Endodermal cell (in vitro differentiated cells): ENCODE measurements at regions not wholly inside any gene's neighbourhood (a gene's known extent, or its start where the extent isn't known, plus 50 kb on each side); places are given as distances from the start of the nearest gene placed in this dataset.

ENCODE experiments used
- DNase-seq: peaks from one replicate; pipeline ENCODE4 v3.0.0-alpha.2; 2017
- H3K27ac ChIP-seq: 2 replicates; pipeline ENCODE4 v1.5.1; 2013; ENCODE audit warnings: mild to moderate bottlenecking, low read depth, low read length, moderate library complexity
- H3K27me3 ChIP-seq: 2 replicates; pipeline ENCODE4 v1.6.1; 2013; ENCODE audit warnings: mild to moderate bottlenecking, low read length, moderate library complexity; ENCODE audit not compliant: insufficient read depth, control insufficient read depth, poor library complexity, severe bottlenecking
- H3K36me3 ChIP-seq: 2 replicates; pipeline ENCODE4 v1.7.0; 2013; ENCODE audit warnings: mild to moderate bottlenecking, low read length, moderate library complexity; ENCODE audit not compliant: control insufficient read depth, insufficient read depth
- H3K4me1 ChIP-seq: one replicate; pipeline ENCODE4 v1.7.0; 2013; ENCODE audit warnings: low read length; ENCODE audit not compliant: control insufficient read depth, insufficient read depth
- H3K4me3 ChIP-seq: 2 replicates; pipeline ENCODE4 v1.5.1; 2013; ENCODE audit warnings: mild to moderate bottlenecking, low read length, moderate library complexity
- H3K9ac ChIP-seq: 2 replicates; pipeline ENCODE4 v1.6.1; 2013; ENCODE audit warnings: mild to moderate bottlenecking, low read length, moderate library complexity; ENCODE audit not compliant: poor library complexity, severe bottlenecking; ENCODE audit errors: extremely low read depth
- H3K9me3 ChIP-seq: 2 replicates; pipeline ENCODE4 v1.6.1; 2013; ENCODE audit warnings: mild to moderate bottlenecking, low read length, moderate library complexity; ENCODE audit not compliant: control insufficient read depth
- H3K27ac Mint-ChIP-seq: 2 replicates; pipeline ENCODE4 v1.8.0; 2020; ENCODE audit warnings: mixed read lengths
- H3K27me3 Mint-ChIP-seq: 2 replicates; pipeline ENCODE4 v1.8.0; 2021; ENCODE audit warnings: mild to moderate bottlenecking, mixed read lengths; ENCODE audit not compliant: insufficient read depth
- H3K36me3 Mint-ChIP-seq: 2 replicates; pipeline ENCODE4 v1.8.0; 2020; ENCODE audit warnings: low read depth, mixed read lengths
- H3K4me1 Mint-ChIP-seq: 2 replicates; pipeline ENCODE4 v1.8.0; 2020; ENCODE audit warnings: mixed read lengths
- H3K4me3 Mint-ChIP-seq: 2 replicates; pipeline ENCODE4 v1.8.0; 2020; ENCODE audit warnings: mild to moderate bottlenecking, moderate library complexity, mixed read lengths
- H3K9me3 Mint-ChIP-seq: 2 replicates; pipeline ENCODE4 v1.8.0; 2020; ENCODE audit warnings: mild to moderate bottlenecking, mixed read lengths
- CTCF ChIP-seq: fragments of 200-600 bp; sonication (generic); conservative IDR thresholded peaks from 2 replicates; pipeline ENCODE4 v1.5.0; 2021; ENCODE audit warnings: antibody characterized with exemption, mild to moderate bottlenecking
- WGBS, 2 experiments: methylation state at CpG; one replicate each; pipeline versions ENCODE4 v1.1.5 to v1.1.7; 2013; ENCODE audit warnings: missing lambda C conversion rate in 2 of 2, mixed read lengths in 1 of 2; ENCODE audit not compliant: insufficient coverage in 1 of 2, insufficient read length in 1 of 2; 5-methylcytosine and 5-hydroxymethylcytosine counted together

- H3K4me1 Mint-ChIP-seq: peaks cover 10% of the 10 kb centered on the region
- Histone ChIP-seq H3K27ac (no peak overlapping the region), H3K36me3 (no peaks in the 10 kb centered on the region), H3K27me3 (peaks cover 31% of the 10 kb centered on the region), H3K4me1 (no peaks in the 10 kb centered on the region), H3K4me3 (no peak overlapping the region), H3K9ac (no peak overlapping the region), H3K9me3 (no peaks in the 10 kb centered on the region)
- H3K4me3 Mint-ChIP-seq: no peak overlapping the region
- peaks cover 47% of the 10 kb centered on the region for H3K27me3 Mint-ChIP-seq
- DNase-seq: no peak
- no peaks in the 10 kb centered on the region for H3K36me3 Mint-ChIP-seq
- H3K9me3 Mint-ChIP-seq: no peaks in the 10 kb centered on the region
- TF ChIP-seq CTCF: no peak
- H3K27ac Mint-ChIP-seq: no peak overlapping the region
- WGBS, 2 experiments: 94 to 96% methylated on average over 5 of the region's 5 CpGs
Measured at GRCh38 chr2:120518819-120519218, 172.9 kb downstream of the INHBB start.

DNA sequence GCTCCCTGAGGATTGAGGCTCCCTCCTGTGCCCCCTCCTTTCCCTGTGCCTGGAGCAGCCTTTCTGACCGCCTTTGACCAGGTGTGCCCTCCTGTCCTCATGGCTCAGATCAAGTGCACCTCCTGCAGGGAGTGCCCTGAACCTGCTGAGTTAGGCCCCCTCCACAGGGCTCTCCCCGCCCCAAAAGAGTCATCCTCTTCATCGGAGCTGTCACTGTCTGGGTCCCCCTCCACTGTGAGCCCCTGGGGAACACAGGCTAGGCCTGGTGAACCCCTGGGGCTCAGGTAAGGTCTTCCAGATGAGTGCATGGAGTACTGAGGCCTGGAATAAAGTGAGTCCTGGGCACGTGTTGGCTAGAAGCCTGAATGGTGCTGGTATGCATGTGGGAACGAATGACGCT is 173.5 kb downstream of the INHBB start:
- Mint-ChIP-seq H3K4me3 (no peak overlapping the region), H3K36me3 (no peaks in the 10 kb centered on the region), H3K4me1 (peaks cover 10% of the 10 kb centered on the region), H3K27me3 (peaks cover 48% of the 10 kb centered on the region), H3K27ac (no peak overlapping the region), H3K9me3 (no peaks in the 10 kb centered on the region)
- Histone ChIP-seq H3K4me3 (no peak overlapping the region), H3K36me3 (no peaks in the 10 kb centered on the region), H3K4me1 (no peaks in the 10 kb centered on the region), H3K27me3 (peaks cover 31% of the 10 kb centered on the region), H3K9ac (no peak overlapping the region), H3K27ac (no peak overlapping the region), H3K9me3 (no peaks in the 10 kb centered on the region)
- 93 to 95% methylated on average over 5 to 6 of the region's 6 CpGs for WGBS, 2 experiments
- no peak for TF ChIP-seq CTCF
- DNase-seq: no peak

- Histone ChIP-seq H3K27ac (no peak overlapping the region), H3K4me3 (no peak overlapping the region), H3K36me3 (no peaks in the 10 kb centered on the region), H3K9ac (no peak overlapping the region), H3K27me3 (peaks cover 21% of the 10 kb centered on the region), H3K9me3 (no peaks in the 10 kb centered on the region), H3K4me1 (no peaks in the 10 kb centered on the region)
- H3K36me3 Mint-ChIP-seq: no peaks in the 10 kb centered on the region
- peaks cover 39% of the 10 kb centered on the region for H3K27me3 Mint-ChIP-seq
- peaks cover 10% of the 10 kb centered on the region for H3K4me1 Mint-ChIP-seq
- DNase-seq: no peak
- H3K4me3 Mint-ChIP-seq: no peak overlapping the region
- 91% methylated on average over 5 of the region's 5 CpGs; no CpG with 5 or more reads in 1 of the 2 experiments for WGBS, 2 experiments
- H3K9me3 Mint-ChIP-seq: no peaks in the 10 kb centered on the region
- no peak overlapping the region for H3K27ac Mint-ChIP-seq
- no peak for TF ChIP-seq CTCF
Measured at GRCh38 chr2:120520454-120520853, 174.5 kb downstream of the INHBB start.
